Stimulated activated CD4-positive, alpha-beta T cell treated with anti-CD3 and anti-CD28 coated beads, Interleukin-1b, Interleukin-23, amount 100 ng/mL, for 1 hour (primary cell): ENCODE measurements at regions not wholly inside any gene's neighbourhood (a gene's known extent, or its start where the extent isn't known, plus 50 kb on each side); places are given as distances from the start of the nearest gene placed in this dataset.
"Not testable (repeated sequence)": the region's sequence is repeated elsewhere in the genome, so short reads cannot be mapped to it uniquely, and the experiment has no call there.

Experiments used
- DNase-seq, 2 donors: peaks; one replicate each; pipeline ENCODE4 v3.0.0-alpha.2; 2020; ENCODE audit warnings: low read depth in 2 of 2

GRCh38 chr22:22193923-22194322 is 50.7 kb upstream of the VPREB1 start:
- DNase-seq: no peak

DNA sequence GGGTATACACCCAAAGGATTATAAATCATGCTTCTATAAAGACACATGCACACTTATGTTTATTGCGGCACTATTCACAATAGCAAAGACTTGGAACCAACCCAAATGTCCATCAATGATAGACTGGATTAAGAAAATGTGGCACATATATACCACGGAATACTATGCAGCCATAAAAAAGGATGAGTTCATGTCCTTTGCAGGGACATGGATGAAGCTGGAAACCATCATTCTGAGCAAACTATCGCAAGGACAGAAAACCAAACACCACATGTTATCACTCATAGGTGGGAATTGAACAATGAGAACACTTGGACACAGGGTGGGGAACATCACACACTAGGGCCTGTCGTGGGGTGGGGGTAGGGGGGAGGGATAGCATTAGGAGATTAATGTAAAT is 51.1 kb upstream of the VPREB1 start:
- DNase-seq: not testable (repeated sequence)

- DNase-seq: not testable (repeated sequence)
Measured at GRCh38 chr22:22193006-22193405, 51.6 kb upstream of the VPREB1 start.

DNA sequence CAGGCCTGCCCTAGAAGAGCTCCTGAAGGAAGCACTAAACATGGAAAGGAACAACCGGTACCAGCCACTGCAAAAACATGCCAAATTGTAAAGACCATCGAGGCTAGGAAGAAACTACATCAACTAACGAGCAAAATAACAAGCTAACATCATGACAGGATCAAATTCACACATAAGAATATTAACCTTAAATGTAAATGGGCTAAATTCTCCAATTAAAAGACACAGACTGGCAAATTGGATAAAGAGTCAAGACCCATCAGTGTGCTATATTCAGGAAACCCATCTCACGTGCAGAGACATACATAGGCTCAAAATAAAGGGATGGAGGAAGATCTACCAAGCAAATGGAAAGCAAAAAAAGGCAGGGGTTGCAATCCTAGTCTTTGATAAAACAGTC is 54.8 kb upstream of the VPREB1 start:
- not testable (repeated sequence) for DNase-seq

DNA sequence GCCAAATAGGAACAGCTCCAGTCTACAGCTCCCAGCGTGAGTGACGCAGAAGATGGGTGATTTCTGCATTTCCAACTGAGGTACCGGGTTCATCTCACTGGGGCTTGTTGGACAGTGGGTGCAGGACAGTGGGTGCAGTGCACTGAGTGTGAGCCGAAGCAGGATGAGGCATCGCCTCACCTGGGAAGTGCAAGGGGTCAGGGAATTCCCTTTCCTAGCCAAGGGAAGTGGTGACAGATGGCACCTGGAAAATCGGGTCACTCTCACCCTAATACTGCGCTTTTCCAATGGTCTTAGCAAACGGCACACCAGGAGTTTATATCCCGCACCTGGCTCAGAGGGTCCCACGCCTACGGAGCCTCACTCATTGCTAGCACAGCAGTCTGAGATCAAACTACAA is 56.7 kb upstream of the VPREB1 start:
- DNase-seq: not testable (repeated sequence)

GRCh38 chr22:22187299-22187698 is 57.3 kb upstream of the VPREB1 start:
- no peak for DNase-seq

- DNase-seq: no peak
Measured at GRCh38 chr22:22185844-22186499, 58.6 kb upstream of the VPREB1 start.

GRCh38 chr22:22185217-22185616 is 59.4 kb upstream of the VPREB1 start:
- DNase-seq: no peak

GRCh38 chr22:22184277-22184807 is 60.2 kb upstream of the VPREB1 start:
- DNase-seq: no peak

DNA sequence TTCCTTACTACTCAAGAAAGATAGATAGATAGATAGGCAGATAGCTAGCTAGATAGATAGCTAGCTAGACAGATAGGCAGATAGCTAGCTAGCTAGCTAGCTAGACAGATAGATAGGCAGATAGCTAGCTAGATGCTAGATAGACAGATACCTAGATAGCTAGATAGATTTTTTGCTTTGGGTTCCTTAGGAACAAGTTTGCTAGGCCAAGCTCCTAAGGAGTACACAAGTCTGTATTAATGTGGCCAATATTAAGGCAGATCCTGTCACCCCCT is 61.7 kb upstream of the VPREB1 start:
- no peak for DNase-seq

DNA sequence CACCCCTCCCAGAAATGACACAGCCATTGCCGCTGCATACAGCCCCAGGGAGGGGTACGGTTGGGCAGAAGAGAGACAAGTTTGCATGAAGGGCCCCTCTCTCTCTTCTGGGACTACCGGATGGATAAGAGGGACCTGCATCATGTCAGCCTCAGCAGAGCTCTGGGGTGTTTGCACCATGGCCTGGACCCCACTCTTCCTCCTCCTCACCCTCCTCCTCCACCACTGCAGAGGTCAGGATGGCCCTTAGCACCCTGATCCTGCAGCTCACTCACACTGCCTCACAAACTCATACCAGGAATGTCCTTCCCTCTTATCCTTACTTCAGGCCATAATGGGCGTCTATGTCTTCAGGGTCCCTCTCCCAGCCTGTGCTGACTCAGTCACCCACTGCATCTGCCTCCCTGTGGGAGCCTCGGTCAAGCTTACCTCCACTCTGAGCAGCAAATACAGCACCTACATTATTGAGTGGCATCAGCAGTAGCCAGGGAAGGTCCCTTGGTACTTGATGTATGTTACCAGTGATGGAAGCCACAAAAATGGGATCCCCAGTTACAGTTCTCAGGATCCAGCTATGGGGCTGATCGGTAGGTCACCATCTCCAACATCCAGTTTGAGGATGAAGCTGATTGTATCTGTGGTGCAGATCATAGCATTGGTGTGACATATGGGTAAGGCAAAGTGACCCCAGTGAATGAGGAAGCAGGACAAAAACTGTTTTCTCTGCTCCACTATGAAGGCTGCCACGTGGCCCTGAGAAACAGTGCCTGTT is 62.2 kb upstream of the VPREB1 start:
- no peak for DNase-seq

DNA sequence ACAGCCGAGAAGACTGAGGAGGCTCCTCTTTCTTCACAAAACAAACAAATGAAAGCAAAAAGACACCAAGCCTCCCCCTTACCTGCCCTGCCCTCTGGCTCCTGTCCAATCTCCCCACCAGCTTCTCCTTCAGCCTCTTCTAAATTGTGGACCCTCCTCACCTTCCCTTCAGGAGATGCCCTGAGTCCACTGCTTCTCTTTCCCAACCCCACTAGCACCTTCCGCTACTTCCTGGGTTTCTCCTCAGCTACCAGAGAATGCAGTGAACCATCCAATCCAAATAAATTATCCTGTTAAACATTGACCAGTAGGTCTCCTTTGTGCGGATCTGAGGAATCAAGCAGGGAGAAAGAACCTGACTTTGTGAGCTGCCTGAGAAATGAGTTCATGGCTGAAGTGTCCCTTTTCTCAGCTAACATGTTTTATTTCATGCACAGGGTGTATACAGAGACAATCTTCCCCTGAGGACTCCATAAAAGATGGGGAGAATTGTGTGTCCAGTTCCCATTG is 63.2 kb upstream of the VPREB1 start:
- no peak for DNase-seq

GRCh38 chr22:22180738-22181285 is 63.8 kb upstream of the VPREB1 start:
- no peak for DNase-seq

DNA sequence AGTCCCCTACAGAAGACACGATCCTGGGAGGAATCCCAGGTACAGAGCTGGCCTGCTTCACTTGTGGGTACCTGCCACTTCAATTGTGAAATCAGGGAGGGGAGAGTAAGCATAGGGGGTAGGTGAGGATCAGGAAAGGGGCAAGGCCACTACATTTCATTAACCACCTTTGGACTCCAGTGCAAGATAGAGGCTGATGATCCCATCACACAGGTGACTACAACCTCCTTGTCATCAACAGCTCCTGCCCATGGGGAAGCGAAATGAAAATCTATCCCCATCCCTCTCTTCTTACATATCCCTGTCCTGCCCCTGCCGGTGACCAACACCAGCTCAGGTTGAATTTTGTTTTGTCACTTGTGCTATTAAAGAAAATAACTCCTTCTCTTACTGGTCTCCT is 64.7 kb upstream of the VPREB1 start:
- no peak for DNase-seq

DNA sequence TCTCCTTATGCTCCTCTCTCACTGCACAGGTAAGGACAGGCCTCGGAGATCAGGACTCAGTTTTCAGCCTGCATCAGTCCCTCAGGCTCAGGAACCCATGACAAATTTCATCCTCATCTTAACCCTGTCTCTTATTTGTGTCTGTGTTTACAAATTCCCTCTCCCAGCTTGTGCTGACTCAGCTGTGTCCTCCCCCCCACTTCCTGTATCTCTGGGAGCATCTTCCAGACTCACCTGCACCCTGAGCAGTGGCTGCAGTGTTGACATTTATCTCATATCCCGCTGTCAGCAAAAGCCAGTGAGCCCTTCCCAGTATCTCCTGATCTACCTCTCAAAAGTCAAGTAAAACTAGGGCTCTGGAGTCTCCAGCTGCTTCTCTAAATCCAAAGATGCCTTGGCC is 65.6 kb upstream of the VPREB1 start:
- DNase-seq: no peak

DNA sequence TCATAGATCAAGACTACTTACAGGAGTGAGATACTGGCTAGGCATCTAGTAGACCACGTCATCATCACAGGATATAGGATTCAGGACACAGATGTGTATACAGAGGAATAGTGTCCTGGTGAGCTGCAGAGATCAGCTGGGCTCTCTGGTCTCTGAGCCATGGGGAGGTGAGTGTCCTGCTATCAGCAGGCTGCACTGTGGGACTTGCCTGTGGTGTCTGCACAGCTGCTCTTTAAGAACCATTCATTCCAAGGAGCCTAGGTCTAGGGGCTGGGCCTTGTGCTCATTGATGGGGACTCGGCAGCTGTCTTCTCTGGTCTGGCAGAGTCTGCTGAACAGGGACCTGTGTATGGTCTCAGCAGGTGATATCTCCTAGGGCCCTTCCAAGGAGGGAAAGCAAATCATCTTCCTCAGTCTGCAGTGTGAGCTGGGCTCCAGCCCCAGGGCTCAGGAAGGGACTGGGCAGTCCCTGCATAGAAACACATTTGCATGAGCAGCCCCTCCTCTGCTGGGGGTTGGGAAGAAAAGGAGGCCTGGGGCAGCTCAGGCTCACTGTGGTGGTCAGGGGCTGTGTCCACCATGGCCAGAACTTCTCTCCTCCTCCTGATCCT is 66.1 kb upstream of the VPREB1 start:
- DNase-seq: no peak

DNA sequence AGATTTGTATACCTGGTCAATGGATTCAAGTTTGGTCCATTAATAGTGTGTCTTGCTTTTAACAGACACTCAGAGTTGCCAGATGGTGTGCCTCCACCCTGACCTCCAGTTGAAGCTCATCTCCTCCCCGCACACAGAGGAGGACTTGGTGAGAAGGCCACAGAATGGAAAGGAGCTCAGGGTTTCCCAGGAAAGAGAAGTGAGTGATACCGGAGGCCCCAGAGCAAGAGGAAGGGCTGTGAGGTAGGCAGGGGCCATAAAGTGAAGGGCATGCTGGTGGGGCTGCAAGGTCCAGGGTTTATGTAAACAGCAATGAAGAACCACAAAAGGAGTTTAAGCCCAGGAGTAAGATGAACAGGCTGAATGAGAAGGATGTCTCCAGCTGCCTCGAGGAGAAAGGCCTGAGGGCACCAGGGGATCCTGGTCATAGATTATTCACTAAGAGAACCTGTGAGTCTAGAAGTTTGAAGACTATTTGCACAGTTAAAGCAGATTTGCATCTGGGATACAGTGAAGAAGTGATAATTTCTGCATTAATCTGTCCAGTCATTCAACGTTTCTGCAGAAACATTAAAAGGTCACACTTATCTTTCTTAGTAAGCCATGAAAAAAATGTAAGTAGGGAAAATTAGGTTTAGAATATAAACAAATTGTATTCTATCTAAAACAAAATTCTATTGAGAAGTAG is 67.5 kb upstream of the VPREB1 start:
- DNase-seq: no peak

- not testable (repeated sequence) for DNase-seq
Measured at GRCh38 chr22:22172896-22173628, 71.5 kb upstream of the VPREB1 start.

GRCh38 chr22:22171357-22172218 is 73.0 kb upstream of the VPREB1 start:
- no peak for DNase-seq

DNA sequence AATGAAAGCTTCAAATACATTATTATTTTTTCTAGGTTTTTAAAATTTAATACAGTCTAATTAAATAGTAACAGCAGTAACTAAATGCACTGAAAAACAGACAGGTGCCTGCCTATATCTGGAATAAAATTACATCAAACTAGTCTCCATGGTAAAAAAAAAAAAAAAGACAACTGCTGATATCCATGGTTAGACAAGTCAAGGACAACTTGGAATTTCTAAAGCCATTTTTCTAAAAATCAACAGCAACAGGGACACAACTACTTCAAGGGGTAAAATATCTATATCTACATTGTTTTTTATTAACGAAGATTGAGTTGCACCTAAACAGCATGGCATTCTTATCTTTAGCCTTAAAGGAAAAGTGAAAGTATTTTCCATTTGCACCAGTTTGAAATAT is 74.7 kb upstream of the VPREB1 start:
- no peak for DNase-seq
